Colonic mucosa (tissue), 4 donors: ENCODE measurements at regions not wholly inside any gene's neighbourhood (a gene's known extent, or its start where the extent isn't known, plus 50 kb on each side); places are given as distances from the start of the nearest gene placed in this dataset.

Experiments
- DNase-seq: peaks from one replicate; pipeline ENCODE4 v3.0.0-alpha.2; 2020
- H3K27ac ChIP-seq: fragments of 200-600 bp; one replicate; pipeline ENCODE4 v1.8.0; 2021
- H3K27me3 ChIP-seq: fragments of 200-600 bp; one replicate; pipeline ENCODE4 v1.8.0; 2021
- H3K36me3 ChIP-seq: fragments of 200-600 bp; one replicate; pipeline ENCODE4 v1.8.0; 2021
- H3K4me1 ChIP-seq: fragments of 200-600 bp; one replicate; pipeline ENCODE4 v1.8.0; 2021; ENCODE audit warnings: mild to moderate bottlenecking
- H3K4me3 ChIP-seq: fragments of 200-600 bp; one replicate; pipeline ENCODE4 v1.8.0; 2021
- H3K9ac ChIP-seq, 2 donors: one replicate each; pipeline ENCODE4 v1.7.0; 2013; ENCODE audit warnings: control low read depth in 2 of 2, low read depth in 2 of 2, low read length in 2 of 2
- H3K9me3 ChIP-seq: fragments of 200-600 bp; one replicate; pipeline ENCODE4 v1.8.0; 2021
- CTCF ChIP-seq: fragments of 200-600 bp; IDR thresholded peaks from one replicate; pipeline ENCODE4 v1.8.0; 2022; ENCODE audit warnings: antibody characterized with exemption, mild to moderate bottlenecking
- intact Hi-C: fragments of 100-400 bp; cut with DNase I; formaldehyde crosslinking; loops from one replicate; pipeline ENCODE4 v1.14.1; 2022
- donor health status: healthy.
- donor health status: DM: no; HTN: no; CAD: no.
- donor health status: DM: no; HTN: no; CAD: no.

- TF ChIP-seq CTCF, result no peak
- DNase-seq, result no peak
- no peaks in the 10 kb centered on the region for H3K9me3 ChIP-seq
- intact Hi-C loops, result no loop called here
- H3K27ac ChIP-seq, result no peak overlapping the region
- H3K27me3 ChIP-seq, result no peaks in the 10 kb centered on the region
- H3K9ac ChIP-seq, result no peak overlapping the region
- H3K36me3 ChIP-seq, result no peaks in the 10 kb centered on the region
- no peak overlapping the region for H3K4me3 ChIP-seq
- no peaks in the 10 kb centered on the region for H3K4me1 ChIP-seq
These were observed 104.8 kb upstream of the SHH start for GRCh38 chr7:155916926-155917655.

GRCh38 chr7:155914341-155914740, 102.1 kb upstream of the SHH start:
- Histone ChIP-seq H3K27me3 (no peaks in the 10 kb centered on the region), H3K36me3 (no peaks in the 10 kb centered on the region), H3K4me1 (no peaks in the 10 kb centered on the region), H3K27ac (no peak overlapping the region), H3K9ac (no peak overlapping the region), H3K9me3 (no peaks in the 10 kb centered on the region), H3K4me3 (no peak overlapping the region)
- no peak for TF ChIP-seq CTCF
- intact Hi-C loops, result no loop called here
- DNase-seq, result no peak

GRCh38 chr7:155913719-155914118, 101.5 kb upstream of the SHH start:
- Histone ChIP-seq H3K9ac (no peak overlapping the region), H3K4me3 (no peak overlapping the region), H3K9me3 (no peaks in the 10 kb centered on the region), H3K27ac (no peak overlapping the region), H3K4me1 (no peaks in the 10 kb centered on the region), H3K36me3 (no peaks in the 10 kb centered on the region), H3K27me3 (no peaks in the 10 kb centered on the region)
- TF ChIP-seq CTCF, result no peak
- intact Hi-C loops, result no loop called here
- no peak for DNase-seq

- intact Hi-C loops, result no loop called here
- H3K27ac ChIP-seq, result no peak overlapping the region
- DNase-seq, result no peak
These were observed 101.0 kb upstream of the SHH start for GRCh38 chr7:155913291-155913690.

GRCh38 chr7:155911471-155912105, 99.3 kb upstream of the SHH start:
- no peak for DNase-seq
- H3K4me3 ChIP-seq, result no peak overlapping the region

More at GRCh38 chr7:155913291-155913690, 101.0 kb upstream of the SHH start:
- Histone ChIP-seq H3K4me3 (no peak overlapping the region), H3K9me3 (no peaks in the 10 kb centered on the region), H3K36me3 (no peaks in the 10 kb centered on the region), H3K27me3 (no peaks in the 10 kb centered on the region), H3K4me1 (no peaks in the 10 kb centered on the region), H3K9ac (no peak overlapping the region)
- no peak for TF ChIP-seq CTCF

More at GRCh38 chr7:155911471-155912105, 99.3 kb upstream of the SHH start:
- no peaks in the 10 kb centered on the region for H3K4me1 ChIP-seq
- no peak for TF ChIP-seq CTCF
- no peaks in the 10 kb centered on the region for H3K27me3 ChIP-seq
- intact Hi-C loops, result no loop called here
- no peaks in the 10 kb centered on the region for H3K9me3 ChIP-seq
- H3K9ac ChIP-seq, result no peak overlapping the region
- no peak overlapping the region for H3K27ac ChIP-seq
- no peaks in the 10 kb centered on the region for H3K36me3 ChIP-seq
